ENCODE measurements at regions not wholly inside any gene's neighbourhood (a gene's known extent, or its start where the extent isn't known, plus 50 kb on each side); places are given as distances from the start of the nearest gene placed in this dataset.

DNA sequence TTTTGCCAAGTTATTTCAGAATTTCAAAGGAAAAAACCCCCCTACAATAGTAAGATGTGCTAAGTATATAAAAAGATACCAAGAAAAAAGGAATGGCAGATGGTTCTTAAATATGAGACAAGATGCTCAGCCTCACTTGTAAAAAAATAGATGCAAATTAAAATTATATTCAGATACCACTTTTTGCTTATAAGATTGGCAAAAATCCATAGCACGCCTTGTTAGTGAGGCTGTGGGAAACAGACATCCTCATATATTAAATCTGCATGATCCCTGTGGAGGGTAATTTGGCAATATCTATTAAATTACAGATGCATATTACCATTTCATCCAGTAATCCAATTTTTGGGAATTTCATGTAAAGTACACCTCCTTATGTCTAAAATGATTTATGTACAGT is 62.5 kb upstream of the PDHA1 start:
- TF ChIP-seq, protein P1, sequence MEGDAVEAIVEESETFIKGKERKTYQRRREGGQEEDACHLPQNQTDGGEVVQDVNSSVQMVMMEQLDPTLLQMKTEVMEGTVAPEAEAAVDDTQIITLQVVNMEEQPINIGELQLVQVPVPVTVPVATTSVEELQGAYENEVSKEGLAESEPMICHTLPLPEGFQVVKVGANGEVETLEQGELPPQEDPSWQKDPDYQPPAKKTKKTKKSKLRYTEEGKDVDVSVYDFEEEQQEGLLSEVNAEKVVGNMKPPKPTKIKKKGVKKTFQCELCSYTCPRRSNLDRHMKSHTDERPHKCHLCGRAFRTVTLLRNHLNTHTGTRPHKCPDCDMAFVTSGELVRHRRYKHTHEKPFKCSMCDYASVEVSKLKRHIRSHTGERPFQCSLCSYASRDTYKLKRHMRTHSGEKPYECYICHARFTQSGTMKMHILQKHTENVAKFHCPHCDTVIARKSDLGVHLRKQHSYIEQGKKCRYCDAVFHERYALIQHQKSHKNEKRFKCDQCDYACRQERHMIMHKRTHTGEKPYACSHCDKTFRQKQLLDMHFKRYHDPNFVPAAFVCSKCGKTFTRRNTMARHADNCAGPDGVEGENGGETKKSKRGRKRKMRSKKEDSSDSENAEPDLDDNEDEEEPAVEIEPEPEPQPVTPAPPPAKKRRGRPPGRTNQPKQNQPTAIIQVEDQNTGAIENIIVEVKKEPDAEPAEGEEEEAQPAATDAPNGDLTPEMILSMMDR (IDR thresholded peaks at IDR 0.05), result no peak
- TF ChIP-seq POLR2AphosphoS5 (IDR thresholded peaks at IDR 0.05; ENCODE audit: low read depth, low read length) (no peak), SIN3A (IDR thresholded peaks at IDR 0.05; ENCODE audit: borderline replicate concordance, insufficient read depth, low read depth, low read length) (no peak)

Measured in Panc1 (cell line).